Fibroblast of gingiva (primary cell): ENCODE measurements at regions not wholly inside any gene's neighbourhood (a gene's known extent, or its start where the extent isn't known, plus 50 kb on each side); places are given as distances from the start of the nearest gene placed in this dataset.

ENCODE experiments used
- DNase-seq: peaks from one replicate; pipeline ENCODE4 v3.0.0-alpha.2; 2011; ENCODE audit warnings: low read depth

- DNase-seq, result no peak
Measured at GRCh38 chr15:69657626-69658025, 205.0 kb downstream of the RPLP1 start.

GRCh38 chr15:69658411-69658945 lies 205.9 kb downstream of the RPLP1 start:
- DNase-seq, result no peak

DNA sequence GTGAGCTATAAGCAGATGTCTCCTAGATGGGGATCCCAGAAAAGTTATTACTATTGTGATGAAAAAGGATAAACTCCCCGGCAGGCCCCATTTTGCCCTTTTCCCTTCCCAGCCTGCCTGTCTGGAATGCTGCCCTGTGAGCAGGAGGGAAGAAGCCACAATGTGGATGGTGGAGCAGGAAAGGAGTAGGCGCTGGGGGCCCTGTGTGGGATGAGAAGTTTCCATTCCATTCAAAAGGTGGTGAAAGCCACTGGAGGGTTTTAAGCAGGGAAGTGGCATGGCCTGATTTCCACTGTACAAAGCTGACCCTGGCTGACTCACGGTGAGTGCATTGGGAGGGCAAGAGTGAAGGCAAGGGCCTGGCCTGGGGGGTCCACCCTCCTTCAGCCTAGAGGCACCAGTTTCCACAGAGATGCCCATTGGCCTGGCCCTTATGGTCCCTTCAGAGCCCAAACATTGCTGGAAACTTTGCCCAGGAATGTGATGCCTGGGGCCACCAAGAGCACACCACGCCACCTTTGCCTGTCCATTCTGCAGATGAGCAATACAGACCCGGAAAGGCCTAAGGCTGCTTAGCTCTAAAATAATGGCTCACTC lies 206.9 kb downstream of the RPLP1 start:
- DNase-seq, result no peak

- no peak for DNase-seq
Measured at GRCh38 chr15:69660114-69660513, 207.5 kb downstream of the RPLP1 start.

GRCh38 chr15:69660658-69661405 lies 208.2 kb downstream of the RPLP1 start:
- no peak for DNase-seq

GRCh38 chr15:69661446-69661845 lies 208.8 kb downstream of the RPLP1 start:
- no peak for DNase-seq

DNA sequence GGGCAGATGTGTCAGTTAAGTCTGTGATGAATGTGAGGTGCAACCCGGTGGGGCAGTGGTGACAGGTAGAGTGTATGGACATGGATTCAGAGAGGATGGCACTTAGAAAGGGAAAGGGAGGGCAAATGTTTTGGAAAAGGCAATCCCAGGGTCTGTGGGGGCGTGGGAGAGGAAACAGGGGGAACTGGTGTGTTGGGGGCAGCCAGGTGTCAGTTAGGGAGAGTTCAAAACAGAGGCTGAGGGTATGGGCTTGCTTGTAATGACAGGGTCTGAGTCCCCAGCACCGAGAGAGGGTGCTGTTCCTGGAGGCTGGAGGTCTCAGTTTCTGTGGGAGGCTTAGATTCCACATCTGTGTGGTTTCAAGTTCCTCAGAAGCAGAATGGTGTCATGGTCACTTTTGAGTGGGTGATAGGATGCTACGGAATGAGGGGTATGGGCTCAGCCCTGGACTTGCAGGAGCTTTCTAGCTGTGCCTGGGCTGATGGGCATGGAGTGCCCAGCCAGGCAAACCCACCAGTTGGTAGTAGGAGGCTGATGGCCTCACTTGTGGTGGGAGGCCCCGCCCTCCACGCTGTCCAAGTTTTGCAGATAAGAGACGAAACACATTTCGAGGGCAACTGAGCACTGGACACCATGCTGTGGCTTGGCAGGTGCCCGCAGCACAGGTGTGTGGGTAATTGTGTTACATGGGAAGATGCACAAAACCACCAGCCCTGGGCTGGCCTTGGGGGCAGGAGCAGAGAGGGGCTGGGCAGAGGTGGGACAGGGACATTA lies 209.4 kb downstream of the RPLP1 start:
- DNase-seq, result no peak

GRCh38 chr15:69662645-69663000 lies 210.0 kb downstream of the RPLP1 start:
- DNase-seq, result no peak

DNA sequence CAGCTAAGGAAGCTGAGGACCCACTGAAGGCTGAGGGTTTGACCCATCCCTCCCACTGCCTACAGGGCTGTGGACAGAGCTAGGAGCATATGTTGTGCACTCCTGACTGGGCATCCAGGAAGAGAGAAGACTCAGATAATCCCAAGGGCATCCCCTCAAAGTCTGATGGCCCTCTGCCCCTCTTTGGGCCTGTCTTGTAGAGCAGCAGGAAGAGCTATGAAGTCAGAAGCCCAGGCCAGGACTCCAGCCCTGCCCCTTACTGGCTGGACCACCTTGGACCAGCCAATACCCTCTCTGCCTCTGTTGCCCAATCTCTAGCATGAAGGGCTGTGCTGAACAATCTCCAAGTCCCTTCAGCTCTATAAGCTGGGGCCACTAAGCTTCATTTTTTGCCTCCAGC lies 210.8 kb downstream of the RPLP1 start:
- no peak for DNase-seq

DNA sequence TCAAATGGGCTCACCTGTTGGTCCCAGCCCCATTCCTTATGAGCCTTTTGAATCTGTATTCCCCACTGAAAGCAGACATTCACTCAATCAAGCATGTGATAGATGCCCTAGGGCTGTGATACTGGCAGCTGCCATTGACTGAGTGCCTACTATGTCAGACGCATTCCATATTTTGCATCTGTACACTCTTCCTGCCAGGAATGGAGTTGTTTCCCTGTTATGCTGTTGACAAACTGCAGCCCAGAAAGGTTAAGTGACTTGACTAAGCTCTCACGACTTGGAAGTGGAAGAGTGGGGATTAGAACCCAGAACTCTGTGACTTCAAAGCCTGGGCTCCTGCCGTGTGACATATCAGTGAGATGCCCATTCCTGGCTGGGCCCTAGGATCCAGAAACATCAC lies 211.4 kb downstream of the RPLP1 start:
- DNase-seq, result no peak

- DNase-seq, result no peak
Measured at GRCh38 chr15:69664572-69665571, 212.3 kb downstream of the RPLP1 start.

GRCh38 chr15:69665641-69666111 lies 213.1 kb downstream of the RPLP1 start:
- no peak for DNase-seq

GRCh38 chr15:69666441-69666882 lies 213.8 kb downstream of the RPLP1 start:
- DNase-seq, result no peak

DNA sequence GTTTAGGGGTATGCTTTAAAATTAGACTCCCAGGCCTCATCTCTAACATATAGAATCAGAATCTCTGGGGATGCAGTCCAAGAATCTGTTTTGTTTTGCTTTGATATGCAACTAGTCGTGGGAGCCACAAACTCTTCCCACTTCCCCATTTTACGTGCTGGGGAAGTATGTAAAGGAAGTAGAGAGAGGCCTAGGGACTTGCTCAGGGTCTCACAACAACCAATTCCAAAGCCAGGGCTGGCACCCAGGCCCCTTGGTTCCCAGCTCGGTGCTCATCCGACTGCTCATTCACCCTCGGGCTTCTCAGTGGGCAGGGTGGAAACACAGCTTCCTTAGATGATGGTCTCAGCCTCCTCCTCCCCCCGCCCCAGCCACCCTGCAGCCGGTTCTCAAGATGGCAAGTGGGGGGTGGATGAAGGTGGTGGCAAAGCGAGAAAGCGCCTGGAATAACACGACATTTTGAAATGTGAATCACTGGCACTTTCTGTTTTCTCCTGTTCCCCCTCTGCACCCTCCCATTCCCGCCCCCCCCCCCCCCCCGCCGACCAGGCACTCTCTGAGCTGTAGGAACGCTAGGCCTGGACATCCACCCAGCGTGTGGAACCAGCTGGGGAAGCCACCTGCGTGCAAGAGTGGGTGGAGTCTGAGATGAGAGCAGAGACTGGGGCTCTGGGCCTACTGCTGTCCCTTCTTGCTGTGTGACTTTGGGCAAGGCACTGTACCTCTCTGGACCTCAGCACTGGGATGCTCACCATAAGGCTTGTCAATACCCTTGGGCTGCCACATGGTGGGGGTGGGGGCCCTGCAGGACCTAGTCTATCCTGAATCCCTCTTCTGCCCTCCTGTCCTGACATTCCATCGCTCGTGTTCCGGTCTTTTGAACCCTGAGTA lies 214.5 kb downstream of the RPLP1 start:
- no peak for DNase-seq

DNA sequence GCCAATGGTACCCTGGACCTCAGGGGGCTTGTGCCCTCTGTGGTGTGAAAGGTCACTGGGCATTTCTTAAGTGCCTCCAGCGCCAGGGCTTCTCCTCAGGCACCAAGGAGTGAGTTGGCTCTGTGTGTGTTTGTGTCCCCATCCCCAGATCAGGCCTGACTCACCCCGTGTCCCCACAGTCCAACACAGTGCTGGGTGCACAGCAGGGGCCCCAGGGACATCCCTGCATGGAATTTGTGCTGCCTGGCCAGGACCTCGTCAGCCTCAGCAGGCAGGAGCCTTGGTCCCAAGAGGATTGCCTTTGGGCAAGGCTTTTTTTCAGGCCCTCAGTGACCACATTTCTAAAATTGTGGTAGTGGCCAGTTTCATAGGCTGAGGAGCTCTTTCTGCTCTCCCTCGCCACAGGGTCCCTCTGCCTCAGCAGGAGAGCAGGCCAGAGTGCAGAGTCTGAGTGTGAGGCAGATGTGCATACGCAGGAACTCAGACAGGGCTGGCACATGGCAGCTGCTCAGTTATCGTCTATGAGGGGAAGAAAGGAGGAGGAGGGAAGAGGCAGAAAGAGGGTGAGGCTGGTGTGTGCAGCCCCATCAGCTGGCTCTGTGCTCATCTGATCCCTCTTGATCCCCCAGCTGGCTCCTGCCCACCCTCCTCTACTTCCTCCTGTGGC lies 215.6 kb downstream of the RPLP1 start:
- no peak for DNase-seq

GRCh38 chr15:69668963-69669362 lies 216.3 kb downstream of the RPLP1 start:
- no peak for DNase-seq

DNA sequence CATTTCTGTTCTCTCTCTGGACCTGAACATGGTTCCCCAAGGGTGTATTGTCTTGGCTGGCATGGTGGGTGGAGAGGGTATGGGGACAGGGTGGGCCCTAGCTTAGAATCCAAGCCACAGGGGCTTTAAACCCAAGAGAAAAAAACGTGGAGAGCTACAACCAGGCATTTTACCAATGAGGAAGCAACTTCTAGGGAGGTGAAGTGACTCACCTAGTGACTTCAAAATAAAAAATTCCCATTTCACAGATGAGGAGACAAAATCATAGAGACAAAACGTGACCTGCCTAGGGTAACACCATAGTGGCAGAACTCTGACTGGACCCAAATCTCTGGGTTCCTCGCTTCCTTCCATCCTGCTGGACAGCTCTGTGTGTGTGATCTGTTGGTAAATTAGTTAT lies 216.8 kb downstream of the RPLP1 start:
- no peak for DNase-seq

DNA sequence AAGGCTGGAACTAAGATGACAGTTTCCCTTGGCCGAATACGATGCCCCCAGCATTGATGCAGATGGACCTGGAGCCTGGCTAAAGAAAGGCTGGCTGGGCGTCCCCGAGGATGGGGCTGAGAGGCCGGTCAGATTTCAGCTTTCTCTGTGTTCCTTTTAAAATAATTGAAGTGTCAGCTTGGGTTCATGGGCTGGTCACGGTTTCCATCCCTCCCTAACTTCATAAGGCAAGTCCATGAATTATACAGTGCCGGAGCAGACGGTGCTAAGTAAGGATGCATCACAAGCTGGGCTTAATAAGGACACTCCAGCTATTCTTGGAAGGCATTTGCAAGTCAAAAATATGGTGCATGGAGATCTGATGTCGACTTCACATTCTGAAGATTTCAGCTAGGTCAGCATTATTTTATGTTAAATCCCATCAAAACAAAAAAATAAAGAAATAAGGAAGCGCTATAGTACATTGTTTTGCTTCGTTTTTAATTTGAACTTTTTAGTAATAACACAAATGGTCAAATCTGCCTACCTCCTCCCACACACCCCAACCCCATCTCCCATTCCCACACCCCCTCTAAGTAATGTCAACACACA lies 220.8 kb downstream of the RPLP1 start:
- no peak for DNase-seq

DNA sequence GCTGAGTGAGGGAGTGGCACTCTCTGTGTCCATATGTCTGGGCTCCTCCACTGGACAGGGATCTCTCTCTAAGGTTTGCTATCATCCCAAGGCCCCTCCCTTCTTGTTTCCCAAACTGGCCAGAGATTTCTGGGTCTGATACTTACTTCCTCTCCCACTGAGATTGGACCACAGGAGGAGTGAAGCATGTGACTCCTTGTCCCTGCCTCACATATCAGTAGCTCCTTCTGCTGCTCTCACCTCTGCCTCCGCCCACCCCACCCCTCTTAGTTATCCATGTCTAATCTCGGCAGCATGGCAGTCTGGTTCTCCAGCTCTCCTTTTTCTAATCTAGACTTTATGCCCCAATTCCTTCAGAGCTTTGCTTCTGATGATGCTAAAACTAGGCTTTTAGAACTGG lies 223.1 kb downstream of the RPLP1 start:
- no peak for DNase-seq

DNA sequence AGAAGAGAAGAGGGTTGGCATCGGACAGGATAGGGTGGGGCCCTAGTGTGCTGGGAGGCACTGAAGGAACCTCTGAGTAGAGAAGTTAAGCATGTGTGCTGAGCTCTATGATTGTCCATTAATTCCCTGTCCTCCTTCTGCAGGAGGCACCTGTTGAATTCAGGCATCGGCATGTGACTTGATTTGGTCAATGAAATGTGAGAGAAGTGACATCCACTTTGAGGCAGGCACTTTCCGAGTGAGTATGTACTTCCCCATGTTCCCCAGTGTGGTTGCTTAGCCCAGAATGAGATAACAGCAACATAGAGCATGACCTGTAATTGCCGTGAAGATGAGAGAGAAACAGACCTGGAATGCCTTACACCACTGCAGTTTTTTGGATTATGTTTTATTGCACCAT lies 224.8 kb downstream of the RPLP1 start:
- DNase-seq, result no peak
